Chondrocyte (in vitro differentiated cells): ENCODE measurements at regions not wholly inside any gene's neighbourhood (a gene's known extent, or its start where the extent isn't known, plus 50 kb on each side); places are given as distances from the start of the nearest gene placed in this dataset.

ENCODE experiments used
- DNase-seq: peaks from one replicate; pipeline ENCODE4 v3.0.0; 2021; ENCODE audit warnings: mixed read lengths, low spot score
- H3K27ac Mint-ChIP-seq: one replicate; pipeline ENCODE4 v1.8.0; 2021; ENCODE audit warnings: mild to moderate bottlenecking, moderate library complexity, mixed read lengths; ENCODE audit not compliant: unreplicated experiment
- H3K27me3 Mint-ChIP-seq: 2 replicates; pipeline ENCODE4 v1.8.0; 2021; ENCODE audit warnings: low read depth, mixed read lengths
- H3K36me3 Mint-ChIP-seq: 2 replicates; pipeline ENCODE4 v1.8.0; 2021; ENCODE audit warnings: low read depth, mixed read lengths
- H3K4me1 Mint-ChIP-seq: 2 replicates; pipeline ENCODE4 v1.8.0; 2021; ENCODE audit warnings: low read depth, mild to moderate bottlenecking, mixed read lengths
- H3K4me3 Mint-ChIP-seq: one replicate; pipeline ENCODE4 v1.8.0; 2021; ENCODE audit warnings: mild to moderate bottlenecking, moderate library complexity, mixed read lengths; ENCODE audit not compliant: unreplicated experiment
- H3K9me3 Mint-ChIP-seq: 2 replicates; pipeline ENCODE4 v1.8.0; 2021; ENCODE audit warnings: low read depth, mixed read lengths
- CTCF ChIP-seq: fragments of 200-600 bp; sonication (generic); IDR thresholded peaks from 2 replicates; pipeline ENCODE4 v1.5.0; 2021; ENCODE audit warnings: antibody characterized with exemption, mild to moderate bottlenecking, moderate library complexity

- DNase-seq: no peak
- no peaks in the 10 kb centered on the region for H3K36me3 Mint-ChIP-seq
- H3K4me1 Mint-ChIP-seq: peaks cover 4% of the 10 kb centered on the region
- H3K4me3 Mint-ChIP-seq: no peak overlapping the region
- peaks cover 5% of the 10 kb centered on the region for H3K27me3 Mint-ChIP-seq
- H3K9me3 Mint-ChIP-seq: peaks cover 4% of the 10 kb centered on the region
- H3K27ac Mint-ChIP-seq: no peak overlapping the region
- no peak for TF ChIP-seq CTCF
These were observed 378.1 kb upstream of the POU3F1 start for GRCh38 chr1:38424677-38425076.

GRCh38 chr1:38420666-38421065, 374.1 kb upstream of the POU3F1 start:
- no peak for TF ChIP-seq CTCF
- peaks cover 27% of the 10 kb centered on the region for H3K4me1 Mint-ChIP-seq
- H3K27ac Mint-ChIP-seq: no peak overlapping the region
- no peak for DNase-seq
- H3K9me3 Mint-ChIP-seq: peaks cover 15% of the 10 kb centered on the region
- no peaks in the 10 kb centered on the region for H3K36me3 Mint-ChIP-seq
- H3K27me3 Mint-ChIP-seq: no peaks in the 10 kb centered on the region
- H3K4me3 Mint-ChIP-seq: no peak overlapping the region

- Mint-ChIP-seq H3K4me1 (peaks cover 27% of the 10 kb centered on the region), H3K36me3 (peaks cover 3% of the 10 kb centered on the region), H3K9me3 (peaks cover 28% of the 10 kb centered on the region), H3K4me3 (no peak overlapping the region), H3K27ac (no peak overlapping the region), H3K27me3 (no peaks in the 10 kb centered on the region)
- TF ChIP-seq CTCF: no peak
- no peak for DNase-seq
These were observed 371.8 kb upstream of the POU3F1 start for GRCh38 chr1:38418195-38419030.

DNA sequence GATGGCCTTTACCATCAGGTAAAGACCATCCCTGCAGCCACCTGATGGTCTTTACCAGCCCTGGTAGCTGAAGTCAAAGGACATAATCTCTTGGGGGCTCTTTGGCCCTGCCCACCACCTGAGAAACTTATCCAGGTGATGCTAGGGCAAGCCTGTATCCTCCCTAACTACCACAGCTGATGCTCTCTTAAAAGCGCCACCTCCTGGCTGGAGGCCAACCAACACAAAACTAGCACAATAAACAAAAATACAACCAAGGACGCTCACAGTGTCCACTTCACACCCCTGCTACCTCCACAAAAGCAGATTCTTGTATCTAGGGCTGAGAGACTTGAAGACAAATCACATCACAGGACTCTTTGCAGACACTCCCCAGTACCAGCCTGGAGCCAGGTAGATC, 357.1 kb upstream of the POU3F1 start:
- TF ChIP-seq CTCF: no peak

DNA sequence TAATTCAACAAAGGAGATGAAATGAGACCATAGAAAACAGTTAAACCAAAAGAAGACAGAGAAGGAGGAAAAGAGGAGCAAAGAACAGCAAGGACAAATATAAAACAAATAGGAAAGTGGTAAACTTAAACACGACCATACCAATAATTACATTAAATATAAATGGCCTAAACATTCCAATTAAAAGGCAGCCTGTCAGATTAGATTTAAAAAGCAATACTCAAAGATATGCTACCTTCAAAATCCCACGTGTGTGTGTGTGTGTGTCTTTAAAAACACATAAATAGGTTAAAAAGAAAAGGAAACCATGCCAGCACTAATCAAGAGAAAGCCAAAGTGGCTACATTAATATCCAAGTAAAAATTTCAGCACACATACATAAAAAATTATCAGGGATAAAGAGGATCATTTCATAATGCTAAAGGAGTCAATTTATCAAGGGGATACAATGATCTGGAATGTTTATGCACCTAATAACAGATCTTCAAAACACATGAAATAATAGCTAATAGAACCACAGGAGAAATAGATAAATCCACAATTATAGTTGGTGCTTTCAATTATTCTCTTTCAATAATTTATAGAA, 355.7 kb upstream of the POU3F1 start:
- no peak for TF ChIP-seq CTCF
- no peak for DNase-seq
- H3K36me3 Mint-ChIP-seq: peaks cover 7% of the 10 kb centered on the region
- peaks cover 10% of the 10 kb centered on the region for H3K27me3 Mint-ChIP-seq
- H3K4me3 Mint-ChIP-seq: no peak overlapping the region
- H3K9me3 Mint-ChIP-seq: peaks cover 47% of the 10 kb centered on the region
- H3K4me1 Mint-ChIP-seq: no peaks in the 10 kb centered on the region
- no peak overlapping the region for H3K27ac Mint-ChIP-seq

More for the DNA sequence above, 357.1 kb upstream of the POU3F1 start:
- H3K4me1 Mint-ChIP-seq: no peaks in the 10 kb centered on the region
- H3K27ac Mint-ChIP-seq: no peak overlapping the region
- H3K36me3 Mint-ChIP-seq: peaks cover 4% of the 10 kb centered on the region
- no peak overlapping the region for H3K4me3 Mint-ChIP-seq
- H3K9me3 Mint-ChIP-seq: peaks cover 53% of the 10 kb centered on the region
- peaks cover 4% of the 10 kb centered on the region for H3K27me3 Mint-ChIP-seq
- no peak for DNase-seq
